Keratinocyte (primary cell): ENCODE measurements at regions not wholly inside any gene's neighbourhood (a gene's known extent, or its start where the extent isn't known, plus 50 kb on each side); places are given as distances from the start of the nearest gene placed in this dataset.

Source experiments
- DNase-seq: peaks from one replicate; pipeline ENCODE4 v3.0.0-alpha.2; 2011; ENCODE audit warnings: low read depth, missing footprints, low spot score
- FAIRE-seq: peaks from 2 replicates; lab custom pipeline; 2011; peaks lifted over from hg19 to GRCh38; lab: Jason Lieb, UNC
- H2AFZ ChIP-seq: 2 replicates; pipeline ENCODE4 v1.6.0; 2012; ENCODE audit warnings: low read length, control low read depth, inconsistent platforms; ENCODE audit not compliant: control insufficient read depth
- H3K27ac ChIP-seq: 2 replicates; pipeline ENCODE4 v1.5.1; 2011; ENCODE audit warnings: low read length; ENCODE audit not compliant: control insufficient read depth, insufficient read depth
- H3K27me3 ChIP-seq: 3 replicates; pipeline ENCODE4 v1.6.0; 2011; ENCODE audit warnings: low read length; ENCODE audit not compliant: control insufficient read depth, insufficient read depth; ENCODE audit errors: extremely low read depth
- H3K36me3 ChIP-seq, 2 experiments: 2 replicates in 1 of 2; 3 replicates in 1 of 2; pipeline ENCODE4 v1.5.1; 2011; ENCODE audit warnings: low read length in 2 of 2, mild to moderate bottlenecking in 1 of 2; ENCODE audit not compliant: control insufficient read depth in 2 of 2, insufficient read depth in 2 of 2; ENCODE audit errors: extremely low read depth in 1 of 2
- H3K4me1 ChIP-seq: 3 replicates; pipeline ENCODE4 v1.5.1; 2011; ENCODE audit warnings: low read length; ENCODE audit not compliant: control insufficient read depth, insufficient read depth; ENCODE audit errors: extremely low read depth
- H3K4me2 ChIP-seq: 3 replicates; pipeline ENCODE4 v1.6.0; 2011; ENCODE audit warnings: low read depth, low read length; ENCODE audit not compliant: control insufficient read depth, insufficient read depth; ENCODE audit errors: extremely low read depth
- H3K4me3 ChIP-seq, 3 experiments: fragments of 200-600 bp in 1 of 3; sonication (generic) in 1 of 3; 2 replicates in 2 of 3; 3 replicates in 1 of 3; pipeline ENCODE4 v1.5.1; 2011 to 2016; ENCODE audit warnings: low read length in 3 of 3, mild to moderate bottlenecking in 3 of 3, control low read depth in 2 of 3, inconsistent platforms in 1 of 3, low read depth in 1 of 3, mixed read lengths in 1 of 3, mixed run types in 1 of 3, moderate library complexity in 1 of 3; ENCODE audit not compliant: control insufficient read depth in 2 of 3, insufficient read depth in 2 of 3; ENCODE audit errors: extremely low read depth in 1 of 3
- H3K79me2 ChIP-seq: 2 replicates; pipeline ENCODE4 v1.6.0; 2012; ENCODE audit warnings: low read length; ENCODE audit not compliant: control insufficient read depth, insufficient read depth
- H3K9ac ChIP-seq: 3 replicates; pipeline ENCODE4 v1.6.0; 2011; ENCODE audit warnings: low read length; ENCODE audit not compliant: control insufficient read depth, insufficient read depth; ENCODE audit errors: extremely low read depth
- H3K9me1 ChIP-seq: 3 replicates; pipeline ENCODE4 v1.6.0; 2011; ENCODE audit warnings: low read length; ENCODE audit not compliant: control insufficient read depth, insufficient read depth; ENCODE audit errors: extremely low read depth
- H3K9me3 ChIP-seq: 2 replicates; pipeline ENCODE4 v1.5.1; 2012; ENCODE audit warnings: low read depth, low read length; ENCODE audit not compliant: control insufficient read depth
- H4K20me1 ChIP-seq: 3 replicates; pipeline ENCODE4 v1.6.0; 2011; ENCODE audit warnings: low read length; ENCODE audit not compliant: control insufficient read depth, insufficient read depth; ENCODE audit errors: extremely low read depth
- EZH2 ChIP-seq: IDR thresholded peaks from one replicate; pipeline ENCODE4 v1.6.1; 2012; ENCODE audit warnings: inconsistent platforms, mild to moderate bottlenecking, low read length, moderate library complexity
- dilution Hi-C: fragments of 300-500 bp; cut with MboI; formaldehyde crosslinking; loops from one replicate; pipeline ENCODE4 v1.7.0; 2020; ENCODE audit warnings: low sequenced_read_pairs; ENCODE audit not compliant: extremely low pct_ligation_motif_present
- TF ChIP-seq, protein P1 (sequence below), 3 experiments: IDR thresholded peaks in 1 of 3; conservative IDR thresholded peaks in 1 of 3; optimal IDR thresholded peaks in 1 of 3; 2 replicates in 2 of 3; 3 replicates in 1 of 3; pipeline versions ENCODE3 to v1.5.1; 2011; ENCODE audit warnings: low read length in 3 of 3, mild to moderate bottlenecking in 3 of 3, moderate library complexity in 2 of 3, control low read depth in 1 of 3, inconsistent platforms in 1 of 3; ENCODE audit not compliant: insufficient read depth in 2 of 3; ENCODE audit errors: extremely low read depth in 1 of 3

DNA sequence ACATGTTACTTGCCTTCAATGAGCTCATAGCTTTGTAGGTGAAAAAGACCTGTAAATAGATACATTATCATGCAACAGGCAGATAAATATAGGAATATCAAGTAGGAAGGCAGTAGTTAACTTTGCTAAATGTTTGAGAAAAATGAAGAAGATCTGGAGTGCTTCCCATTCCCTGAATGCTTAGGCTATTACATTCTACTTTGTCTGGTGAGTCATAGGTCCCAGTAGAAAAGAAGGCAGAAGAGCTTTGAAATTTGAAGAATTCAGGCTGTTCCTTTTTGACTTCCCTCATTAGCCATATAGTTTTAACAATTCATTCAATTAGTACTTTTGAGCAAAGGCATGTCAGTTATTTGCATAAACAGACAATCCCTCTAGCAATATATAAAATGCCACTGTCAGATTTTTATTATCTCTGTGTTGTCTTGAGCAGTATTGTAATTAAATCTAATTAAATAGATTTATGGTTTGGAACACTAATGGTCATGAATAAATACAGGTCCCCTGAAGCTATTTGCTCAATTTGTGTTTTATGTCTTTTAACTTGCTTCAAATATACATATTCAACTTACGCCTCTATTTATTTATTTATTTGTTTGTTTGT, 875.0 kb downstream of the REEP3 start:
- H4K20me1 ChIP-seq: no peaks in the 10 kb centered on the region
- DNase-seq (no peak), FAIRE-seq (no peak)

DNA sequence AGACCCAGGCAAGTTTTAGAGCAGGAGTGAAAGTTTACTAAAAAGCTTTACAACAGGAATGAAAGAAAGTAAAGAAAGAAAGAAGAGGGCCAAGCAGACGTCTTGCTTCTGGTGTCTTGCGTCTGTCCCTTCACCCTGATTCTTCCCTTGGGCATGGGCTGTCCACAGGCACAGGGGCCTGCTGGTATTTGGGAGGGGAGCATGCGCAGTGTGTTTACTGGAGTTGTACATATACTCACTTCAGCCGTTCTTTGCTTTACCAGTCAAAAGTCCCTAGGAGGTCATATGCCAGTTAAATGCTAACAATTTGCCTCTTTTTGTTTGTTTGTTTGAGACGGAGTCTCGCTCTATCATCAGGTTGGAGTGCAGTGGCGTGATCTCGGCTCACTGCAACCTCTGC, 875.9 kb downstream of the REEP3 start:
- no peak for DNase-seq
- no peak for TF ChIP-seq EZH2
- TF ChIP-seq, protein P1, sequence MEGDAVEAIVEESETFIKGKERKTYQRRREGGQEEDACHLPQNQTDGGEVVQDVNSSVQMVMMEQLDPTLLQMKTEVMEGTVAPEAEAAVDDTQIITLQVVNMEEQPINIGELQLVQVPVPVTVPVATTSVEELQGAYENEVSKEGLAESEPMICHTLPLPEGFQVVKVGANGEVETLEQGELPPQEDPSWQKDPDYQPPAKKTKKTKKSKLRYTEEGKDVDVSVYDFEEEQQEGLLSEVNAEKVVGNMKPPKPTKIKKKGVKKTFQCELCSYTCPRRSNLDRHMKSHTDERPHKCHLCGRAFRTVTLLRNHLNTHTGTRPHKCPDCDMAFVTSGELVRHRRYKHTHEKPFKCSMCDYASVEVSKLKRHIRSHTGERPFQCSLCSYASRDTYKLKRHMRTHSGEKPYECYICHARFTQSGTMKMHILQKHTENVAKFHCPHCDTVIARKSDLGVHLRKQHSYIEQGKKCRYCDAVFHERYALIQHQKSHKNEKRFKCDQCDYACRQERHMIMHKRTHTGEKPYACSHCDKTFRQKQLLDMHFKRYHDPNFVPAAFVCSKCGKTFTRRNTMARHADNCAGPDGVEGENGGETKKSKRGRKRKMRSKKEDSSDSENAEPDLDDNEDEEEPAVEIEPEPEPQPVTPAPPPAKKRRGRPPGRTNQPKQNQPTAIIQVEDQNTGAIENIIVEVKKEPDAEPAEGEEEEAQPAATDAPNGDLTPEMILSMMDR (optimal IDR thresholded peaks at IDR 0.05 in 1 of 3, IDR thresholded peaks at IDR 0.05 in 1 of 3, conservative IDR thresholded peaks at IDR 0.05 in 1 of 3; ENCODE audit: extremely low read depth in 1 of 3, insufficient read depth in 2 of 3, low read length in 3 of 3): no peak
- dilution Hi-C loops: no loop called here

More for the DNA sequence above, 875.0 kb downstream of the REEP3 start:
- Histone ChIP-seq H3K4me3 (no peak overlapping the region), H3K9me1 (no peaks in the 10 kb centered on the region), H3K79me2 (no peaks in the 10 kb centered on the region), H2AFZ (no peak overlapping the region), H3K4me2 (no peak overlapping the region), H3K9ac (no peak overlapping the region), H3K36me3 (no peaks in the 10 kb centered on the region), H3K9me3 (no peaks in the 10 kb centered on the region), H3K4me1 (no peaks in the 10 kb centered on the region), H3K27ac (no peak overlapping the region), H3K27me3 (no peaks in the 10 kb centered on the region)
- dilution Hi-C loops: no loop called here
- no peak for TF ChIP-seq EZH2
- TF ChIP-seq, protein P1 (optimal IDR thresholded peaks at IDR 0.05 in 1 of 3, IDR thresholded peaks at IDR 0.05 in 1 of 3, conservative IDR thresholded peaks at IDR 0.05 in 1 of 3; ENCODE audit: extremely low read depth in 1 of 3, insufficient read depth in 2 of 3, low read length in 3 of 3): no peak

More for the DNA sequence above, 875.9 kb downstream of the REEP3 start:
- Histone ChIP-seq H3K79me2 (no peaks in the 10 kb centered on the region), H3K27ac (no peak overlapping the region), H3K4me1 (no peaks in the 10 kb centered on the region), H2AFZ (no peak overlapping the region), H4K20me1 (no peaks in the 10 kb centered on the region), H3K36me3 (no peaks in the 10 kb centered on the region), H3K4me2 (no peak overlapping the region), H3K4me3 (no peak overlapping the region), H3K9ac (no peak overlapping the region), H3K27me3 (no peaks in the 10 kb centered on the region), H3K9me1 (no peaks in the 10 kb centered on the region), H3K9me3 (no peaks in the 10 kb centered on the region)
- no peak for FAIRE-seq
